Smooth muscle cell (in vitro differentiated cells): ENCODE measurements at regions not wholly inside any gene's neighbourhood (a gene's known extent, or its start where the extent isn't known, plus 50 kb on each side); places are given as distances from the start of the nearest gene placed in this dataset. TPM values are rescaled to one million over a fixed set of nuclear protein-coding genes. Genes with fewer than 3 reads are reported as not detected.

Experiments
- DNase-seq: peaks from one replicate; lab custom pipeline; 2025; ENCODE audit not compliant: unreplicated experiment; lab: John Stamatoyannopoulos, UW
- H2AFZ ChIP-seq: fragments of 200-600 bp; sonication (generic); 2 replicates; pipeline ENCODE4 v1.6.0; 2016; ENCODE audit warnings: antibody characterized with exemption, low read depth, mild to moderate bottlenecking
- H3F3A ChIP-seq: fragments of 200-600 bp; sonication (generic); 2 replicates; pipeline ENCODE4 v1.6.0; 2017; ENCODE audit warnings: antibody characterized with exemption, low read depth
- H3K27ac ChIP-seq: fragments of 200-600 bp; sonication (generic); 2 replicates; pipeline ENCODE4 v1.5.1; 2016; ENCODE audit warnings: low read depth, mild to moderate bottlenecking
- H3K27me3 ChIP-seq: fragments of 200-600 bp; sonication (generic); 2 replicates; pipeline ENCODE4 v1.6.1; 2016; ENCODE audit warnings: low read depth, mild to moderate bottlenecking
- H3K36me3 ChIP-seq: fragments of 200-600 bp; sonication (generic); 2 replicates; pipeline ENCODE4 v1.5.1; 2016; ENCODE audit warnings: low read depth
- H3K4me1 ChIP-seq: fragments of 200-600 bp; sonication (generic); 2 replicates; pipeline ENCODE4 v1.5.1; 2016; ENCODE audit warnings: low read depth
- H3K4me2 ChIP-seq: fragments of 200-600 bp; sonication (generic); 2 replicates; pipeline ENCODE4 v1.6.0; 2016; ENCODE audit warnings: mild to moderate bottlenecking
- H3K4me3 ChIP-seq: fragments of 200-600 bp; sonication (generic); 2 replicates; pipeline ENCODE4 v1.5.1; 2016; ENCODE audit warnings: mild to moderate bottlenecking
- H3K79me2 ChIP-seq: fragments of 200-600 bp; sonication (generic); 2 replicates; pipeline ENCODE4 v1.6.0; 2016; ENCODE audit warnings: low read depth, mild to moderate bottlenecking
- H3K9ac ChIP-seq: fragments of 200-600 bp; sonication (generic); 2 replicates; pipeline ENCODE4 v1.6.0; 2016; ENCODE audit warnings: low read depth
- H3K9me3 ChIP-seq: fragments of 200-600 bp; sonication (generic); replicated peaks from 2 replicates; pipeline ENCODE4 v1.5.1; 2016; ENCODE audit warnings: low read depth
- H4K20me1 ChIP-seq: fragments of 200-600 bp; sonication (generic); 2 replicates; pipeline ENCODE4 v1.6.0; 2016; ENCODE audit warnings: low read depth
- CTCF ChIP-seq: fragments of 200-600 bp; sonication (generic); IDR thresholded peaks from 2 replicates; pipeline ENCODE4 v1.5.1; 2017; ENCODE audit warnings: borderline replicate concordance, mild to moderate bottlenecking, antibody characterized with exemption; ENCODE audit not compliant: insufficient read depth, poor library complexity, severe bottlenecking
- whole genome bisulfite sequencing: methylation state at CpG from one replicate; pipeline ENCODE4 v1.1.7; 2016; ENCODE audit warnings: low lambda C conversion rate; 5-methylcytosine and 5-hydroxymethylcytosine counted together
- small RNA-seq: library from RNA; depleted of rRNA; stranded (forward); fragments of <200 nt; gene quantifications from one replicate; pipeline ENCODE3, GENCODE V24; 2014

GRCh38 chr12:30805959-30806358, 51.2 kb upstream of the CAPRIN2 start:
- 76% methylated on average over 1 of the region's 1 CpG for WGBS
- Histone ChIP-seq H3F3A (no peaks in the 10 kb centered on the region), H3K79me2 (no peaks in the 10 kb centered on the region), H3K4me2 (no peak overlapping the region), H3K9ac (no peak overlapping the region), H3K4me3 (no peak overlapping the region), H3K27me3 (no peaks in the 10 kb centered on the region), H3K4me1 (no peaks in the 10 kb centered on the region), H3K27ac (no peak overlapping the region), H3K36me3 (no peaks in the 10 kb centered on the region), H3K9me3 (no peaks in the 10 kb centered on the region), H2AFZ (no peak overlapping the region), H4K20me1 (no peaks in the 10 kb centered on the region)
- DNase-seq: no peak
- no peak for TF ChIP-seq CTCF

Small RNA genes in the stretch of these regions (small RNA-seq; reads per million reads assigned to genes)
- gene PPIAP44: not detected
